IPS-11a (cell line): ENCODE measurements at regions not wholly inside any gene's neighbourhood (a gene's known extent, or its start where the extent isn't known, plus 50 kb on each side); places are given as distances from the start of the nearest gene placed in this dataset.
"Not testable (repeated sequence)": the region's sequence is repeated elsewhere in the genome, so short reads cannot be mapped to it uniquely, and the experiment has no call there.

ENCODE experiments used
- H3K4me3 ChIP-seq: one replicate; pipeline ENCODE4 v1.5.1; 2013; ENCODE audit warnings: low read depth, low read length, control low read depth

DNA sequence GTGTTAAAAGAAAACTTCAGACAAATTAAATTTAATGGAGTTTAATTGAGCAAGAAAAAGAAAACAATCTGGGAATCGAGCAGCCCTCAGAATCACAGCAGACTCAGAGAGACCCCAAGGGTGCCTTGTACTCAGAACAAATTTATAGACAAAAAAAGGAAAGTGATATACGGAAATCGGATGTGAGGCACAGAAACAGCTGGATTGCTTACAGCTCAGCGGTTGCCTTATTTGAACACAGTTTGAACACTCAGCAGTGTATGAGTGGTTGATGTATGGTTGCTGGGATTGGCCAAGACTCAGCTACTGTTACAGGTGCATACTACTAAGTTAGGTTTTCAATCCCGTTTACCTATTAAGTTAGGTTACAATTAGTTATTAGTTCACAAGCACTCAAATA is 103.8 kb upstream of the LYZL1 start:
- H3K4me3 ChIP-seq = no peak overlapping the region

DNA sequence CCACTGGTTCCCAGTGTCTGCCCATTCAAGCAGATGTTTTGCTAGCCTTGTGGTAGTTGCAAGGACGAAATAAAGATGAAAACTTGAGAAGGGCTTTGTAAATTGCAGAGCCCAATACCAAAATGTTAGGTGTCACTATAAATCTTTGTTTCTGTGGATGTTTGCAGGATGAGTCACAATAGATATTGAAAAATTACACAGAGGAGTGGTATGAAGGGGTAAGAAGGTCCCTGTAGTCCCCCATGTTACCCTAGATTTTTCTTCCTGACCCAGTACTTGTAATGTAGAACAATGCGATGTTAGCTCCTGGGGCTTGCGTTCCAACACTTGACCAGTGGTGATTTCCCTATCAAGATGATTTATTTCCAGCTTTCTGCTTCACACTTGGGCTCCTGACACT is 102.6 kb upstream of the LYZL1 start:
- H3K4me3 ChIP-seq = no peak overlapping the region

DNA sequence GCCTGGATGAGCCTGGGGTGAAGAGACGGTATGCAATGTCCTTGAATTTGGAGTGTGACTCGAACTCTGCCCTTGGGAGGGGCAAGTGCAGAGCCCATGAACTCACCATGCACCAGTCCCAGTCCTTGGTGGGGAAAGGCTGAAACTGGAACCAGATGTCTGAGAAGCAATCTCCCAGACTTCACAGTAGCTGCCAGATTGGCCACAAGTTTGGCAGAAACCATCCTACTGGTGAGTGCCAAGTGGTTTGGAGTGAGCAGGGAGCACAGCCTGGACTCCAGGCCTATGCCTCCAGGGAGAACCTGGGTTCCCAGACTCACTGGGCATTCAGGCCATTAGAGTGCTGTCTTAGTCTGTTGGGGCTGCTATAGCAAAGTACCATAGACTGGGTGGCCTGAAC is 99.6 kb upstream of the LYZL1 start:
- H3K4me3 ChIP-seq = no peak overlapping the region

DNA sequence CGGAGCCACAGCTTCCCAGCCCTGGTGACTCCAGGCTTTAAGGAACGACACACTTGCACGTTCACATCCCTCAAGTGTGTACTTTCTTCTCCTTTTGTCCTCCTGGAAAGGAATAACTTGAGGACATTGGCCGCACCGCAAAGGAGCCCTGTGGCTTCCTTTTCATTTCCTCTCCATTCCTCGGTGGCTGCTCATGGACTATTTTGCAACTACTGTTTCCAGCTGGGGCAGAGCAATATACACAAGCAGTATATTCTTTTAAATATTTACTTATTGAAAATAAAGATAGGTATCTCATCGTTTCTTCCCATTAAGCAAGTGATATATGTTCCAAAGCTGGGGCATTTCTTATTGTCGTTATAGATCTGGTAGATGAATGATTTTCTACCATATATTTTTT is 97.2 kb upstream of the LYZL1 start:
- no peak overlapping the region for H3K4me3 ChIP-seq

DNA sequence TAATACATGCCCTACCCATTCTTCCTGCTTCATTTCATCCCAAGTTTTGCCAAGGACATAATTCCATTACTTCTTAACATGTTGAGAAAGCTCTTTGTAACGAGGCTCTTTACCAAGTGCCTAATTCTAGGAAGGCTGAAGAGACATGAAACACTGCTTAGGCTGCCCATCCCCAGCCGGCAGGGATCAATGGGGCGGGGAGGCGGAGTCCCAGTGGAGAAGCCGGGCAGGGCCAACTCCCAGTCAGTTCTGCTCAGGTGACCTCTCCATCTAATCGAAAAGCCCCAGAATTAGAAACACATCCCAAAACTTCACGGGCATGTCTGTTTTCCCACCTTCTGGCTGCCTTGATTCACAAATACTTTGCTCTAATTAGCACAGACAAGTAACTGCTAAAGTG is 89.5 kb upstream of the LYZL1 start:
- H3K4me3 ChIP-seq = no peak overlapping the region

DNA sequence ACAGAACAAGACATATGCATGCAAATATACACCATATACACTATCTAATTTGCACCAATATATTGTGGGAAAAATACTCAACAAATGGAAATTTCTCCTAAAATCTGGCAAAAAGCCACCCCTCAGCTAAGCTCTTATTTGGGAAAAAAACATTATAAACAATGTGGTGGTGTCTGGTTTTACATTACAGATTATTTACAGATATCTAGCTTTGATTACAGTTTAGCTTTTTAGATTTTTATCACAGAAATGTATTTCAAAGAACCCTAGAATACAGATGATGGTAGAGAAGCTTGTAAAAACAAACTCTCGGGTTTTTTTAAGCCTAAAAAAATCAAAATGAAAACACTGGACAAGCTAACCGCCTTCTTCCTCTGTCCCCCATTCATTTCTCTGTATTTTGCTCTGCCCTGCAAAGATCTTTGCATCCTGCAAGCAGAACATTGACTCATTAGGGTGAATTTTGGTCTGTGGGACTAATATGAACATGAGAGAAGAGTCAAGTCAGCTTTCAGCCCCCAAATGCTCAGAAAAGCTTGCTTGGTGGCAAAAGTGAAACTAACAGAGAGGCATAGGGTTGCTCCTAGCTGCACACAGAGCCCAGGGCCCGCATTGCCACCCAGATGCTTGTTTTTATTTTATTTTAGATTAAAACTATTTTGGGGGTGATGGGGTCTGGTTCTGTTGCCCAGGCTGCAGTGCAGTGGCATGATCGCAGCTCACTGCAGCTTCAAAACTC is 88.8 kb upstream of the LYZL1 start:
- H3K4me3 ChIP-seq = no peak overlapping the region

DNA sequence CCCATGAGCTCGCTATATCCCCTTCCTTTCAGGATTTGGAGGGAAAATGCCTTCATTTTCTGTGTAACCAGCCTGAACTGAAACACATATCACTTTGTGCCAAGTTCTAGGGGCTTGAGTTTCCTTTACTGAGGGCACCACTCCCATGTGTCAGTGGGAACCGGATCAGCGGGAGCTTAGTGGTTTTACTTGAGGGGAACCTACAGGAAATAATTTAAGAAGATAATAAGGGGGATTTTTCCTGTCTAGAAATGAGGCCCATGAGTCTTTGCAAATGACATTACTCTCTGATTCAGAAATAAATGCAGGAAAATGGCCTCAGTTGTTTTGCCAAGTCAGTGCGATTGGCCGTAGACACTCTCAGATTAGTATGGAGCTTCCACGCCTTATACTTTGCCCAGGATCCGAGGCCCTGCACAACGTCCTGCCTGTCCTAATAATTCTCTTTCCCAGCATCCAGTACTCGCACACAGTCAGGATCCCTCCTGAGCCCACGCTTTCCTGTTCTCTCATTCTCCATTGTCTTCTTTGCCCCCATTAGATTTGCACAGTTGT is 86.4 kb upstream of the LYZL1 start:
- H3K4me3 ChIP-seq = no peak overlapping the region

DNA sequence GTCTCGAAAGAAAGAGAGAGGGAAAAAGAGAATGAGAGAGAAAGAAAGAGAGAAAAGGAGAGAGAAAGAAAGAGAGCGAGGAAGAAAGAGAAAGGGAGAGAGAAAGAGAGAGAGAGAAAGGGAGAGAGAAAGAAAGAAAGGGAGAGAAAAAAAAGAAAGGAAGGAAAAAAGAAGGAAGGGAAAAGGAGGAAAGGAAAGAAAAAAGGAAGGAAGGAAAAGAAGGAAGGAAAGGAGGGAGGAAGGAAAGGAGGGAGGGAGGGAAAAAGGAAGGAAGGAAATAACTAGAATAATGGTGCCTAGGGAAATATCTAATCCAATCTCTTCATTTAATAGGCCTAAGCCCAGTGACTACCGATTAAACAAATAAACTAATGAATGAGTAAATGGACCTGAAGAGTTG is 85.4 kb upstream of the LYZL1 start:
- no peak overlapping the region for H3K4me3 ChIP-seq

DNA sequence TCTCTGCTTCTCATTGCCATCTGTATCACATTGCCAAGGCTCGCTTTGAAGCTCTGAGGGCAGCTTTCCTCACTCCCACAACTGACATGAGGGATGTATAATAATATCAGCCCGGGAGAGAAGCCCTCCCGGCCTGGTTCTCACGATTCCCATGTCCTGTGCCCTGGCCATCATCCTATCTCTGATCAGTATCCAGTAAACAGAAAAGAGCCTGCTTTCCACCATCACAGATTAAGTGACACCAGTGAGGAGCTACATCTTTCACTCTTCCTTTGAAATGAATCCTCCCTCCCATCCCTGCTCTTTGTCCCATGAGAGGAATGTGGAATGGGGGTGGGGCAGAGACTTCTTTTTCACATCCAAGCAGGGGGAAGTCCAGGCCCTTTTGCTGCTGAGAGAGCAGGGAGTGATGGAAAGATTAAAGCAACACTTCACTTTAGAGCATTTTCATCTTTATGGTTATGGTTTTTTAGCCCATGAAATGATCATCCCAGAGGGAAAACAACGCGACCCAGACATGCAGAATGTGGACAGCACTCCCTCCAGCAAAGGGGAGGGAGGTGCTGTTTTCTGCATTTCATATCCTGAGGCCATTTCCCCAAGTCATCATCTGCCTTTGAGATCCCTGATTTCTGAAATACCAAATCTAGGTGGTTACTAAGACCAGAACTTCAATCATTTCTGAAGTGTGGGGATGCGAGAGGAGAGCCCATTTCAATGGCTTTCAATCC is 84.6 kb upstream of the LYZL1 start:
- no peak overlapping the region for H3K4me3 ChIP-seq

DNA sequence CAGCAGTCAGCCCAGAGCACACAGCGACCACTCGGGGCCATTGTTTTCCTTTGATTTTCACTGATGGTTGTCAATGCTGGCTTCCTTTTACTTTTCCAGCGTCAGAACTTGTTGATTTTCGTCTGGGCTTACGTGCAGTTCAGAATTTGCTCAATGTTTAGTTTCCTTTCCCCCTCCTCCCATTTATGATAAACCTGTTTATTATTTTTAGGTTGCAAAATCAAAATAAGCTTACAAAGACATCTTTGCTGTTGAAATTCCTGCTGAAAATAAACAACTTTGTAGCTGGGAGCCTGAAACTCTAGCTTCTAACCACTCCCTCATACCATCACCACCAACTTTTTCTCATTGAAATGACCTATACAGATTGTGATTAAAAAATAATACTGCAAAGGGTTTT is 83.1 kb upstream of the LYZL1 start:
- H3K4me3 ChIP-seq = no peak overlapping the region

DNA sequence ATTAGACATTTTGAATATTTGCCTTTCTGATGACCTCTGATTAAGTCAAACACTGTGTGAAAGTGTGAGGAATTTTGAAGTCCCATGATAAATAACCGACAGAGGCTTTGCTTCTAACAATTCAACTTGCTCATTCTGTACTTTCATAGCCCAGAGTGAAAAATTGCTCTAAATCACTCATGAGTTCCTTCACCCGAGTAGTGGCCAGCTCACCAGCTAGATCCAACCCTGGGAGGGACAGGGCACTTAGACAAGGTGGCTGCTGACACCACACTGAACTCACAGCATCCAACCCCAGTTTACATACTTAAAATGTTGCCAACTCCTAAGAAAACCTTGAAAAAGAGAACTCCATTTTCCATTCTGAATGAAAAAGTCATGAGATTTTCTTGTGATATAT is 80.0 kb upstream of the LYZL1 start:
- no peak overlapping the region for H3K4me3 ChIP-seq

DNA sequence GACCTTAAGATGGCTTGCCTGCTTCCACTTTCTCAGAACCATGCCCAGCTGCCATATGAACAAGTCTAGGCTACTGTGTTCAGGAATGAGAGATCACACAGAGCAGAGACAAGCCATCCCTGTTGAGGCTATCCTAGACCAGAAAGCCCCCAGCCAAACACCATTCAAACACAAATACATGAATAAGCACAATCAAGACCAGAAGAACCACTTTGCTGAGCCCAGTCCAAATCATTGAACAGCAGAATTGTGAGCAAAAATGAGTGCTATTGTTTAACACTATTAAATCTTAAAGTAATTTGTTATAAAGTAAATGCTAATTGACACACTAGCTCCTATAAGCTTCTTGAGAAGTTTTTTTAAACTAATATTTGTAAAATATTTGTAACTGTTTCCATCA is 79.0 kb upstream of the LYZL1 start:
- H3K4me3 ChIP-seq = no peak overlapping the region

DNA sequence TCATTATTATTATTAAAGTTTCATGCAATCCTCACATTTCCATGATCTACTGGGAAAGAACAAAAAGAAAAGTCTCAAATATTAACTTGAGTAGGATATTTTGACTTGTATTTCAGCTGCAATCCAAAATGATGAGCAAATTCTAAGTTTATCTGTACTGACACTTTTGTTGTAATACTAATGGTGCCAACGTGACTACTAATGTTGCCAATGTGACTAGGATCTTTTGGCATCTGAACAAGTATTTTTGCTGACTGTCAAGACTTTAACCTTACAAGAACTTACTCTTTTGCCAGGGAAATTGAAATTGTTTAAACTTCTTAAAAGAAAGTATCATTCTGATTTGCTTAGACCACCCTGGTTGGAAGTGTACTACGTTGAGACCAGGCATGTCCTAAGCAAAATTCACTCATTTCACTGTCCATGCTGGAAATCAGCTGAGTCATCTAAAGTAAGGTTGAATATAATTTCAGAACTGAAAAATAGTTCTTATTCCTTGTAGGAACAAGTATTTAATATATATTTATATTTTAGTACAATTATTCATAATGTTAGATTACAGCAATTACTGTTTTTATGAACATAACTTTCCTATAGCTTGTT is 78.5 kb upstream of the LYZL1 start:
- no peak overlapping the region for H3K4me3 ChIP-seq

DNA sequence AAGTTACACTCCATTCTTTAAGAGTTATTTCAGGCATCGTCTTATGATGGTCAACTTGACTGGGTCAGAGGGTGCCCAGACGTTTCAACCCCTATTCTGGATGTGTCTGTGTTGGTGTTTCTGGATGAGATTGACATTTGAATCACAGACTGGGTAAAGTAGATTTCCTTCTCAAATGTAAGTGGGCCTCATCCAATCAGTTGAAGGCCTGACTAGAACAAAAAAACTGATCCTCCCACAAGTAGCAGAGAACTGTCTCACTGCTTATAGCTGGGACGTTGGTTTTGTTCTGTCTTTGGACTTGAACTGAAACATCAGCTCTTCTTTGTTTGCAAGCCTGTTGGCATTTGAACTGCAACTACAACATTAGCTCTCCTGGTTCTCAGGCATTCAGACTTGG is 76.3 kb upstream of the LYZL1 start:
- no peak overlapping the region for H3K4me3 ChIP-seq

DNA sequence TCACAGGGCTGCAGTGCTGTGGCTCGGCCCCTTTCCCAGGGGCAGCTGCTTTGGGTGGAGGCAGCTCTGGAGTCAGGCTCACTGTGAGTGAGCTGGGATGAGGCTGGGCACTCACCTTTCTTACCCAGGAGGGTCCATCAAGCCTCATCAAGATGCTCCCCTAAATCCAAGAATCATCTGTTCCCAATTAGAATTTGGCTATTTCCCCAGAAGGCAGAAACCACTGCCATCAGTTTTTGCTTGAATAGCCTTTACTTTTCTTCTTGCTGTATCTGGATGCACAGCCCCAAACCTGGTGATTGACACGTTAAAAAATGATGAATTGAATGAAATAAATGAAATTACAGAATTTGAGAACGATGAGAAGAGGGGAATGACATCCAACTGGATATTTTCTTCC is 74.3 kb upstream of the LYZL1 start:
- H3K4me3 ChIP-seq = no peak overlapping the region

DNA sequence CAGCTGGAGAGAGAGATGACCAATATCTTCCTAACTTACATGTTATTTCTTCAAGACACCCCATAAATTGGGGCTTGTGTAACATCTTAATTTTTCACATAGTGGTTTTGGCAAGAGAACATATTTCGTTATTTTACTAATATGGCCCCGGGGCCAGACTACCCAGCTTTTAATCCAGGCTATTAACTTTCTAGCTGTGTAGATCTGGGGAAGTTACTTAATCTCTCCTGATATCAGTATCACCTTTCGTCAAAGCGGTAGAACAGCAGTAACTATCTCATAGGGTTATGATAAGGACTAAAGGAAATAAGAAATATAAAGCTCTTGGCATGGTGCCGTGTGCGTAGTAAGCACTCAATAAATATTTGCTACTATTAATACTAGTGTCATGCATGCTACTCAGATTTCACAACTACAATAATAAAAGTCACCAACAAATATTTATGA is 71.6 kb upstream of the LYZL1 start:
- no peak overlapping the region for H3K4me3 ChIP-seq

DNA sequence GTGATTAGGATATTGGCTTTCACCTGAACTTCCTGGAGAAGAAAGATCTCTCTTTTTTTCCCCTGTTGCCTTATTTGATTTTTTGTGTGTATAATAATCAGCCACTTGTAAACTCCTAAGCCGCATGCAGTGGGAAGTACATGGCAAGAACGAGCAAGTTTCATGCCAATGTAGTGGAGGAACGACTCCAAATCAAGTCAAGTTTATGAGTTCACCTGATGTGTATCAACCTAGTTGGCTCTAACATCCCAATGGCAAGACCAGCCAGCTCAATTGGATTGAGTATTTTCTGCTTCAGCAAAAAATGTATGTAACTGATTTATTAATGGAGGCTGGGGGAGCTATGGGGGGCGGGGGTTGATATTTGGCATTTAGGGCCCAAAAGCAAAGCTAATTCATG is 65.5 kb upstream of the LYZL1 start:
- H3K4me3 ChIP-seq = no peak overlapping the region

DNA sequence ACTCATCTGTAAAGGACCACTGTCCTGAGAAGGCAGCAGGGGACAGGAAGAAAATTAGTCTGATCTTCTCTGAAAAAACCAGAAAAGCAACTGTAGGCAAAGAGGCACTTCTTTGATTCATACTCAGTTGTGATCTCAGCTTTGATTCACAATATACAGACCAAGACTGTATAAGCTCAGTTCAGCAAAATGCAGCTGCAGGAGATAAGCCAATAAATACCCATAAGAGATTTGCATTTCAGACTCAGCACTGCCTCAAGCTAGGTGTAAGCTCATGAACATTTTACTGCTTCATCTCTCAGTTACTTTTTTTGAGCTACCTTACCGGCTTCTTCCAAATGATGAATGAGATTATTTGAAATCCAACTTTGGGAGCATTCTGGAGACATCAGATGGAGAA is 64.2 kb upstream of the LYZL1 start:
- no peak overlapping the region for H3K4me3 ChIP-seq

DNA sequence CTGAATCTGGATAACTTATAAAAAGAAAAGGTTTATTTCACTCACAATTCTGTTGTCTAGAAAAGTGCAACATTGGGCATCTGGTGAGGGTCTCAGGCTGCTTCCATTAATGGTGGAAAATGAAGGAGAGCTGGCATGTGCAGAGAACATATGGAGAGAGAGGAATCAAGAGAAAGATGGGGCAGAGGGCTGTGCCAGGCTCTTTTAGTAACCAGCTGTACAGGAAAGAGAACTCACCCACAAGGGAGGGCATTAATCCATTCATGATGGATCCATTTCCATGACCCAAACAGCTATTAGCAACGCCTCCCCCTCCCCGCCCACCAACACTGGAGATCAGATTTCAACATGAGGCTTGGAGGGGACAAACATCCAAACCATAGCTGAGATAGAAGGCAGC is 61.7 kb upstream of the LYZL1 start:
- no peak overlapping the region for H3K4me3 ChIP-seq

DNA sequence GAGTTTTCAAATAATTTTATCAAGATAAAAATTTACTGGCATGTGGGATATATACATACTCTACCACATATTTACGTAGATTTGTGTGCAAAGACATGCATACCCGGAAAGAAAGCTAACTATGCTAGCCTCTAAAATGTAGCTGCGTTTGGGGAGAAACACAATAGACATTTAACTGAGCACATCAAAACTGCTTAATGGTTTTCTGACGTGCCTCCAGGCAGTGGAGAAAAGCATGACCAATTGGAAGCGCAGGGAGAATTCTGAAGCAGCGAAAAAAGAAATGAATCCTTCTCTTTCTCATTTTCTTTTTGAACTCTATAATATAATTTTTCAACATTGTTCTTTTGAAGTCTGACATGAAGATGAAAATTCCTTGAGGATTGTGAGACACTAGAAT is 60.3 kb upstream of the LYZL1 start:
- H3K4me3 ChIP-seq = no peak overlapping the region

DNA sequence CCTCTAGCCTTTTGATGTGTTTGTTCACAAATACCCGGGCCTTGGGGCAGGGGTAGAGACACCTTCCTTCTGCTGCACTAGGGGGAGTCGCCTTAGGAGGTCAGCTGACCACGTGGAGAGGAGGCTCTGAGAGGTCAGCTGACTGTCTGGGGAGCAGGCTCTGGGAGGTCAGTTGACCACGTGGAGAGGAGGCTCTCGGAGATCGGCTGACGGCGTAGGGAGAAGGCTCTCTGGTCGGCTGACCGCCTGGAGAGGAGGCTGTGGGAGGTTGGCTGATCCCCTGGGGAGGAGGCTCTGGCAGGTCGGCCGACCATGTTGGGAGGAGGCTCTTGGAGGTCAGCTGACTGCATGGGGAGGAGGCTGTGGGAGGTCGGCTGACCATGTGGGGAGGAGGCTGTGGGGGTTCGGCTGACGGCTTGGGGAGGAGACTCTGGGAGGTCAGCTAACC is 59.6 kb upstream of the LYZL1 start:
- no peak overlapping the region for H3K4me3 ChIP-seq

DNA sequence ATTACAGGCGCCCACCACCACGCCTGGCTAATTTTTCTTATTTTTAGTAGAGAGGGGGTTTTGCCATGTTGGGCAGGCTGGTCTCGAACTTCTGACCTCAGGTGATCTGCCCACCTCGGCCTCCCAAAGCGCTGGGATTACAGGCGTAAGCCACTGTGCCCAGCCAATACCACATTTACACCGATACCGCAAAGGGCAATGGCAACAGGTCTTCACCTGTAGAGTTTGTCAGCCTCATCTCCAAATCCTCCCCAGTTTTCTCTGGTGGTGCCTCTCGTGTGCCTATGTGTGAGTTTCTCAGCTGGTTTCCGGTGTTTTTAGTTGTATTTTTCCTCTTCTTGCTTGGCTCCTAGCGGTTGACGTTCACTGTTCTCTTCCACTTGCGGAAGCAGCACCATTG is 52.0 kb upstream of the LYZL1 start:
- not testable (repeated sequence) for H3K4me3 ChIP-seq
